GM20000 (cell line): ENCODE measurements at regions not wholly inside any gene's neighbourhood (a gene's known extent, or its start where the extent isn't known, plus 50 kb on each side); places are given as distances from the start of the nearest gene placed in this dataset.

Experiments used
- DNase-seq: peaks from one replicate; pipeline ENCODE4 v3.0.0; 2012; ENCODE audit warnings: low spot score
- TF ChIP-seq, protein P1 (sequence below): IDR thresholded peaks from 2 replicates; pipeline ENCODE4 v1.5.1; 2012; ENCODE audit warnings: mild to moderate bottlenecking, control low read depth; ENCODE audit errors: extremely low read depth, missing control alignments

DNA sequence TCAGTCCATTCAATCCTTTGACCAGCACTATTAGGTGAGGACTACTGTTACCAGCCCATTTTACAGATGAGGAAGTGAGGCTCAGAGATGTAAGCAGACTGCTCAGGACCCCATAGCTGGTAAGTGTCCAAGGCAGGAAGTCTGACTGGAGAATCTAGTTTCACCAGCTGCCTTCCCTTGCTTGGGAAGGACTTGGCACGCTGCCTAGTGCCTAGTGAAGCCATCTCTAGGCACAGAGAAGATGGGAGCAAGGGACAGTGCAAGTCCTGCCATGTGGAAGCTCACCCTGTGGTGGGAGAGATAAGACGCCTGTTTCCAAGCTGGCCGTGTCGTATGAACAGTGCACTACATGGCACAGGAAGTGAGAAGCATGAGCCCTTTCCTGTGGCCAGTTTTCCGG is 111.8 kb upstream of the TMC3 start:
- TF ChIP-seq, protein P1, sequence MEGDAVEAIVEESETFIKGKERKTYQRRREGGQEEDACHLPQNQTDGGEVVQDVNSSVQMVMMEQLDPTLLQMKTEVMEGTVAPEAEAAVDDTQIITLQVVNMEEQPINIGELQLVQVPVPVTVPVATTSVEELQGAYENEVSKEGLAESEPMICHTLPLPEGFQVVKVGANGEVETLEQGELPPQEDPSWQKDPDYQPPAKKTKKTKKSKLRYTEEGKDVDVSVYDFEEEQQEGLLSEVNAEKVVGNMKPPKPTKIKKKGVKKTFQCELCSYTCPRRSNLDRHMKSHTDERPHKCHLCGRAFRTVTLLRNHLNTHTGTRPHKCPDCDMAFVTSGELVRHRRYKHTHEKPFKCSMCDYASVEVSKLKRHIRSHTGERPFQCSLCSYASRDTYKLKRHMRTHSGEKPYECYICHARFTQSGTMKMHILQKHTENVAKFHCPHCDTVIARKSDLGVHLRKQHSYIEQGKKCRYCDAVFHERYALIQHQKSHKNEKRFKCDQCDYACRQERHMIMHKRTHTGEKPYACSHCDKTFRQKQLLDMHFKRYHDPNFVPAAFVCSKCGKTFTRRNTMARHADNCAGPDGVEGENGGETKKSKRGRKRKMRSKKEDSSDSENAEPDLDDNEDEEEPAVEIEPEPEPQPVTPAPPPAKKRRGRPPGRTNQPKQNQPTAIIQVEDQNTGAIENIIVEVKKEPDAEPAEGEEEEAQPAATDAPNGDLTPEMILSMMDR = no peak

GRCh38 chr15:81484086-81484955 is 110.3 kb upstream of the TMC3 start:
- TF ChIP-seq, protein P1 = no peak
- no peak for DNase-seq

More for the DNA sequence above, 111.8 kb upstream of the TMC3 start:
- no peak for DNase-seq

DNA sequence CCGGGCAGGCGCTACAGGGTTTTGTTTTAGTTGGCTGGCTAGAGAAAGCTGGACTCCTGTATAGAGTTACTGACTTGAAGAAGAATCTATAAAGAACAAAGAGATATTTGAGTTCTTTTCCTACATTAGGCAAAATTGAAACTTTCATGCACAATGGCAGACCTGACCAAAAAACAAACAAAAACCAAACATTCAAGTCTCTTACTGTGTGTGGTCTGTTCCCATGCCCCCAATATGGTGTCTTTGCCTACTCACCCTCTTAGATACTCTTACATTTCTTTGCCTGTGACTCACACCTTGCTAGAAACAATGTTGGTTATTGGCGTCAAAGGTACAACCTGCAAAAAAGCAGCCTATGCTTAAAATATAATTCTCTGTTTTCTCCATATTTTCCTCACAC is 109.5 kb upstream of the TMC3 start:
- DNase-seq = no peak

DNA sequence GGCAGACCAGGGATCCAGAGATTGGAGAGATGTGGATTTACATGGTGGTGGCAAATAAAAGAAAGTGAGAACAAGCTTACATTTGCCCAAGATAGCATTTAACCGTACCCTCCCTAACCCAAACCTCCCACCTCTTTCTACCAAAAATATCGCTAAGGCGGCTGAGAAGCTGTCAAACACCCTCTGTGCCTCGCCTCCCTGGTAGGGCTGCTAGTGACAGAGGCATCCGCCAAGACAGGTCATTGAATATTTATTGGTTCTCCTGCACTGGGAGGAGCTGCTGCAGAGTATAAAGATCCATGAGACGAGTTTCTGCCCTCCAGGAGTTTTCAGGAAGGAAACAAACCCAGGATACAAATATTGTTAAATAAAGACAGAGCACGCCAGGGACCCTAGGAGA is 107.3 kb upstream of the TMC3 start:
- TF ChIP-seq, protein P1 = no peak
- DNase-seq = no peak

More for the DNA sequence above, 109.5 kb upstream of the TMC3 start:
- TF ChIP-seq, protein P1 = no peak

DNA sequence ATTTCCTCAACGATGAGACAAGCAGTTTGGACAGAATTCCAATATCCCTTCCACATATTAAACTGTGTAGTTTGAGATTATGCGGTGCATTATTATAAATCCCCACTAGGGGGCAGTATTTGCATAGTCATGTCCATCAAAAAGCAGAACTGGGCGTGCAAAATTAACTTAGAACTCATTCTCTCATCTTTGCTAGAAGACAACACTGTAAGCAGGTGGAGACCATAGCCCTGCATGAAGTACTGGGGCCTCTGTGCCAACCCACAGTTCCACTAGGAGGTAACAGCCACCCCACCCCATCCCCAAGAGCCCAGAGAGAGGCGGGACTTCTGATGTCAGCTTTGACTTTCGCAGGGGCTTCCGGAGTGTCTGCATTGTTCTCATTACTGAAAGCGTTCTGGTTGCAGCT is 106.6 kb upstream of the TMC3 start:
- TF ChIP-seq, protein P1 = no peak
- DNase-seq = peak; percentile 31

- TF ChIP-seq, protein P1 = no peak
- no peak for DNase-seq
These were observed 104.3 kb upstream of the TMC3 start for GRCh38 chr15:81478354-81478753.

DNA sequence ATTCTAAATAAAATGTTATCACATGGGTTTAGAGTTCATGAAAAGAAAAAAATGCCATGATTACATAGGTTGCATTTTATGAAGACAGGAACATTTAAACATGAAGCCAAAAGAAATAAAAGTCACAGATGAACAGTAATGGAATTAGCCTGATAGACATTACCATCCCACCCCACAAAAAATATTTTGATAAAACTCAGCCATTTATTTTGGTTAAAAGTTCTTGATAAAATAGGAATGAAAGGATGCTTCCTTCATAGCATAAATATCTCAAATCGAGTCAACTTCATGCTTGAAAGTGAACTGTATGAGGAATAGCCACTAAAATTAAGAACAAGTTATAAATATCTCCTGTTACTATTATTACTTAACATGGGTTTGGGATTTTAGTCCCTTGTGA is 101.9 kb upstream of the TMC3 start:
- TF ChIP-seq, protein P1 = no peak
- DNase-seq = no peak
